K562 (cell line): ENCODE measurements at regions not wholly inside any gene's neighbourhood (a gene's known extent, or its start where the extent isn't known, plus 50 kb on each side); places are given as distances from the start of the nearest gene placed in this dataset.

ENCODE experiments used
- ATAC-seq: fragments of 200-7000 bp; cut with Tn5 transposase; 3 replicates; pipeline ENCODE4 v1.9.1; 2020; ENCODE audit warnings: moderate library complexity
- BruUV-seq: library from RNA; stranded (reverse); fragments of 400-500 nt; replicated peaks from 2 replicates; lab custom pipeline; 2021; lab: Mats Ljungman, UMichigan
- CTCF ChIA-PET: fragments of 300-600 bp; formaldehyde crosslinking; extraction: SDS; loops from one replicate; lab custom pipeline; 2021; ENCODE audit warnings: low intra/inter-chr PET ratio; lab: Yijun Ruan, JAX
- POLR2A ChIA-PET: fragments of 300-600, 350-650 bp; sonication (Branson Sonifier 250); formaldehyde crosslinking; extraction: SDS; loops from one replicate; lab custom pipeline; 2021; ENCODE audit warnings: antibody characterized with exemption, inconsistent platforms; lab: Yijun Ruan, JAX
- DNase-seq, 4 experiments: peaks; one replicate each; pipeline versions ENCODE4 v3.0.0 to v3.0.0-alpha.2; 2011 to 2018; ENCODE audit warnings: low spot score in 3 of 4, mixed read lengths in 3 of 4; ENCODE audit errors: extremely low read depth in 1 of 4
- FAIRE-seq: peaks from 2 replicates; lab custom pipeline; 2011; peaks lifted over from hg19 to GRCh38; lab: Jason Lieb, UNC
- H2AFZ ChIP-seq: 2 replicates; pipeline ENCODE4 v1.6.0; 2011; ENCODE audit warnings: low read depth, low read length, control low read depth, inconsistent platforms
- H3K27ac ChIP-seq: fragments of 200-600 bp; 3 replicates; pipeline ENCODE4 v1.8.0; 2011; ENCODE audit warnings: low read depth, mild to moderate bottlenecking, control low read depth, inconsistent platforms, low read length, moderate library complexity, mixed read lengths; ENCODE audit errors: extremely low read depth
- H3K27me3 ChIP-seq, 2 experiments: fragments of 300-600 bp in 1 of 2; 2 replicates in 1 of 2; 3 replicates in 1 of 2; pipeline versions ENCODE4 v1.6.0 to v1.8.0; 2011; ENCODE audit warnings: inconsistent platforms in 2 of 2, low read length in 2 of 2, mild to moderate bottlenecking in 1 of 2, mixed read lengths in 1 of 2, moderate library complexity in 1 of 2; ENCODE audit not compliant: control insufficient read depth in 2 of 2, insufficient read depth in 2 of 2
- H3K36me3 ChIP-seq: fragments of 300-600 bp; 3 replicates; pipeline ENCODE4 v1.8.0; 2011; ENCODE audit warnings: mild to moderate bottlenecking, low read length, inconsistent platforms; ENCODE audit not compliant: control insufficient read depth, insufficient read depth
- H3K4me1 ChIP-seq, 2 experiments: fragments of 200-600 bp in 1 of 2; replicated peaks in 1 of 2; 2 replicates in 1 of 2; 3 replicates in 1 of 2; pipeline versions ENCODE4 v1.5.1 to v1.8.0; 2011; ENCODE audit warnings: inconsistent platforms in 2 of 2, low read length in 2 of 2, mild to moderate bottlenecking in 1 of 2, mixed read lengths in 1 of 2, moderate library complexity in 1 of 2; ENCODE audit not compliant: control insufficient read depth in 2 of 2, insufficient read depth in 2 of 2
- H3K4me2 ChIP-seq: 2 replicates; pipeline ENCODE4 v1.6.1; 2011; ENCODE audit warnings: low read length, control low read depth, inconsistent platforms, mixed read lengths; ENCODE audit not compliant: insufficient read depth
- H3K4me3 ChIP-seq: fragments of 200-600 bp; sonication (generic), shearing (Covaris generic); 2 replicates; pipeline ENCODE4 v1.5.1; 2016; ENCODE audit warnings: control low read depth, inconsistent platforms
- H3K79me2 ChIP-seq: fragments of 200-600 bp; 3 replicates; pipeline ENCODE4 v1.8.0; 2011; ENCODE audit warnings: low read length, inconsistent platforms; ENCODE audit not compliant: control insufficient read depth, insufficient read depth
- H3K9ac ChIP-seq, 2 experiments: 2 replicates each; pipeline versions ENCODE4 v1.6.0 to v1.6.1; 2011; ENCODE audit warnings: low read depth in 2 of 2, low read length in 2 of 2, control low read depth in 1 of 2, inconsistent platforms in 1 of 2, mild to moderate bottlenecking in 1 of 2, mixed read lengths in 1 of 2; ENCODE audit not compliant: insufficient read depth in 1 of 2
- H3K9me1 ChIP-seq: one replicate; pipeline ENCODE4 v1.6.0; 2011; ENCODE audit warnings: inconsistent platforms, mild to moderate bottlenecking, low read length, moderate library complexity; ENCODE audit not compliant: control insufficient read depth, insufficient read depth
- H3K9me3 ChIP-seq: replicated peaks from 2 replicates; pipeline ENCODE4 v1.5.1; 2011; ENCODE audit warnings: low read depth, low read length, inconsistent platforms; ENCODE audit not compliant: control insufficient read depth, insufficient read depth
- H4K20me1 ChIP-seq: replicated peaks from 2 replicates; pipeline ENCODE4 v1.6.1; 2011; ENCODE audit warnings: low read length, inconsistent platforms, mixed read lengths; ENCODE audit not compliant: control insufficient read depth, insufficient read depth
- CEBPB ChIP-seq: fragments of 450-650 bp; IDR thresholded peaks from 2 replicates; pipeline ENCODE4 v1.6.1; 2016; ENCODE audit warnings: missing genetic modification characterization, missing compliant biosample characterization
- CREB3L1 ChIP-seq: fragments of 450-650 bp; IDR thresholded peaks from 2 replicates; pipeline ENCODE4 v1.6.1; 2014; ENCODE audit warnings: low read depth, mild to moderate bottlenecking, moderate library complexity, borderline replicate concordance
- CTCF ChIP-seq, 3 experiments: IDR thresholded peaks in 2 of 3; conservative IDR thresholded peaks in 1 of 3; 2 replicates each; pipeline ENCODE4 v1.5.1; 2011 to 2012; ENCODE audit warnings: low read length in 3 of 3, mild to moderate bottlenecking in 3 of 3, control low read depth in 2 of 3, improper control_type of control experiment in 1 of 3, inconsistent platforms in 1 of 3, low read depth in 1 of 3, mixed read lengths in 1 of 3, moderate library complexity in 1 of 3; ENCODE audit not compliant: insufficient read depth in 2 of 3
- EP400 ChIP-seq: fragments of 450-650 bp; IDR thresholded peaks from 2 replicates; pipeline ENCODE4 v1.6.1; 2017; ENCODE audit warnings: antibody characterized with exemption, mild to moderate bottlenecking, moderate library complexity
- EZH2 ChIP-seq: IDR thresholded peaks from 2 replicates; pipeline ENCODE4 v1.6.1; 2012; ENCODE audit warnings: low read depth, mild to moderate bottlenecking, inconsistent platforms, low read length, borderline replicate concordance
- HINFP ChIP-seq: fragments of 450-650 bp; conservative IDR thresholded peaks from 2 replicates; pipeline ENCODE4 v1.6.1; 2016; ENCODE audit warnings: missing genetic modification characterization, low read depth, mild to moderate bottlenecking, control low read depth, missing compliant biosample characterization
- HNRNPUL1 ChIP-seq: fragments of 200-400 bp; formaldehyde crosslinking; IDR thresholded peaks from 2 replicates; pipeline ENCODE4 v1.6.1; 2017; ENCODE audit warnings: low read length
- KAT2B ChIP-seq: IDR thresholded peaks from one replicate; pipeline ENCODE4 v1.6.1; 2012; ENCODE audit warnings: low read depth, mild to moderate bottlenecking, control low read depth, inconsistent platforms, low read length, moderate library complexity
- KAT8 ChIP-seq: fragments of 450-650 bp; IDR thresholded peaks from 2 replicates; pipeline ENCODE4 v1.6.1; 2016; ENCODE audit warnings: low read depth, mild to moderate bottlenecking
- KDM2B ChIP-seq: fragments of 250-450 bp; sonication (Bioruptor Pico); IDR thresholded peaks from 2 replicates; pipeline ENCODE4 v1.8.0; 2021; ENCODE audit warnings: mild to moderate bottlenecking, moderate library complexity
- MBD2 ChIP-seq: sonication (generic); IDR thresholded peaks from 2 replicates; pipeline ENCODE4 v1.6.1; 2016; ENCODE audit warnings: low read depth, borderline replicate concordance
- NFATC3 ChIP-seq: fragments of 450-650 bp; IDR thresholded peaks from 2 replicates; pipeline ENCODE4 v1.6.1; 2017; ENCODE audit warnings: mild to moderate bottlenecking
- RBM22 ChIP-seq: fragments of 200-400 bp; formaldehyde crosslinking; IDR thresholded peaks from 2 replicates; pipeline ENCODE4 v1.6.1; 2018; ENCODE audit warnings: low read length, low read depth; ENCODE audit not compliant: poor library complexity, severe bottlenecking
- SREBF1 ChIP-seq: fragments of 150-350 bp; IDR thresholded peaks from 2 replicates; pipeline ENCODE4 v1.6.1; 2014; ENCODE audit warnings: antibody characterized with exemption, low read depth, low read length, borderline replicate concordance
- SRSF3 ChIP-seq: fragments of 200-400 bp; formaldehyde crosslinking; IDR thresholded peaks from 2 replicates; pipeline ENCODE4 v1.6.1; 2016; ENCODE audit warnings: mild to moderate bottlenecking, low read length, moderate library complexity; ENCODE audit not compliant: insufficient read depth
- U2AF1 ChIP-seq: fragments of 200-400 bp; formaldehyde crosslinking; optimal IDR thresholded peaks from 2 replicates; pipeline ENCODE3; 2017; ENCODE audit warnings: mild to moderate bottlenecking, low read depth, low read length, moderate library complexity
- YBX1 ChIP-seq: fragments of 450-650 bp; IDR thresholded peaks from 2 replicates; pipeline ENCODE4 v1.7.1; 2016; ENCODE audit warnings: mild to moderate bottlenecking
- ZNF444 ChIP-seq: fragments of 250-450 bp; sonication (Bioruptor Pico); IDR thresholded peaks from 2 replicates; pipeline ENCODE4 v1.4.0; 2020; ENCODE audit warnings: mild to moderate bottlenecking, moderate library complexity
- ZNF76 ChIP-seq: fragments of 250-450 bp; sonication (Bioruptor Pico); IDR thresholded peaks from 2 replicates; pipeline ENCODE4 v1.4.0; 2020; ENCODE audit warnings: mild to moderate bottlenecking, moderate library complexity, borderline replicate concordance
- WGBS: fragments of 100-300 bp; shearing (Covaris generic); methylation state at CpG from one replicate; pipeline ENCODE4 v1.1.6; 2016; ENCODE audit warnings: low coverage, mixed read lengths; ENCODE audit not compliant: insufficient coverage; ENCODE audit errors: missing lambda C conversion rate; 5-methylcytosine and 5-hydroxymethylcytosine counted together
- in situ Hi-C: fragments of 300-500 bp; cut with MboI; formaldehyde crosslinking; loops from 4 replicates; pipeline ENCODE4 v1.15.0; 2018; ENCODE audit warnings: inconsistent platforms, mixed read lengths
- intact Hi-C: fragments of 100-400 bp; cut with micrococcal nuclease; formaldehyde crosslinking; loops from 2 replicates; pipeline ENCODE4 v1.14.2; 2022
- TF ChIP-seq, protein P1 (sequence below): fragments of 450-650 bp; IDR thresholded peaks from 2 replicates; pipeline ENCODE4 v1.6.1; 2016; ENCODE audit warnings: low read depth, mild to moderate bottlenecking, moderate library complexity

DNA sequence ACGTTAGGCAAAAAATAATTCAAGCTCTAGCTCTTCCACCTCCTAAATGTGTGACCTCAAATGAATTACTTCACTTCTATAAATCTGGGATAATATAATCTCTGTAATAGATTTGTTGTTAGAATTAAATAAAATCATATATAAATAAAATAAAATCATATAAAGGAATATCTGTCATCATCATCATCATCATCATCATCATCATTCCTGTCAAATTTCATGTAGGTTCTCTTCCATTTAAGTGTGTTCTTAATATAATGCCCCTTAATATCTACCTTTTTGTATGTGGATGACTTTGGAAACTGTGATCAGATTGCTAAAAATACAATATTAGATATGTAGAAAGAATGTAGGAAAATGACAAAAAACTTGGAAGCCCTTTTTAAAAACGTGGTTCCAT is 621.0 kb downstream of the ADGRL2 start:
- ATAC-seq (no peak), DNase-seq (no peak), FAIRE-seq (no peak)
- intact Hi-C loops, result no loop called here
- Histone ChIP-seq H3K4me2 (no peak overlapping the region), H3K4me1 (no peaks in the 10 kb centered on the region), H3K4me3 (no peak overlapping the region), H3K9me1 (no peaks in the 10 kb centered on the region), H4K20me1 (no peaks in the 10 kb centered on the region), H3K27me3 (no peaks in the 10 kb centered on the region), H3K36me3 (no peaks in the 10 kb centered on the region), H3K9me3 (no peaks in the 10 kb centered on the region), H3K27ac (no peak overlapping the region), H3K9ac (no peak overlapping the region), H2AFZ (no peak overlapping the region), H3K79me2 (no peaks in the 10 kb centered on the region)
- ChIA-PET POLR2A (no interaction called here), CTCF (no interaction called here)
- 0% methylated on average over 2 of the region's 2 CpGs for WGBS
- in situ Hi-C loops, result no loop called here
- no peak for TF ChIP-seq ZNF76 (CRISPR knock-in tag)
- no peak for TF ChIP-seq RBM22
- no peak for TF ChIP-seq MBD2
- TF ChIP-seq HNRNPUL1, result no peak
- TF ChIP-seq KAT2B, result no peak
- TF ChIP-seq CREB3L1, result no peak
- no peak for TF ChIP-seq SRSF3
- TF ChIP-seq CTCF (IDR thresholded peaks at IDR 0.05 in 2 of 3, conservative IDR thresholded peaks at IDR 0.05 in 1 of 3; ENCODE audit: insufficient read depth in 2 of 3, low read depth in 1 of 3, low read length in 3 of 3), result no peak
- TF ChIP-seq NFATC3, result no peak
- no peak for TF ChIP-seq YBX1
- TF ChIP-seq SREBF1, result no peak
- no peak for TF ChIP-seq KDM2B (CRISPR knock-in tag)
- no peak for TF ChIP-seq CEBPB
- TF ChIP-seq HINFP (tag), result no peak
- no peak for TF ChIP-seq ZNF444 (CRISPR knock-in tag)
- TF ChIP-seq EZH2, result no peak
- TF ChIP-seq U2AF1, result no peak
- no peak for TF ChIP-seq EP400
- TF ChIP-seq KAT8, result no peak
- TF ChIP-seq, protein P1, sequence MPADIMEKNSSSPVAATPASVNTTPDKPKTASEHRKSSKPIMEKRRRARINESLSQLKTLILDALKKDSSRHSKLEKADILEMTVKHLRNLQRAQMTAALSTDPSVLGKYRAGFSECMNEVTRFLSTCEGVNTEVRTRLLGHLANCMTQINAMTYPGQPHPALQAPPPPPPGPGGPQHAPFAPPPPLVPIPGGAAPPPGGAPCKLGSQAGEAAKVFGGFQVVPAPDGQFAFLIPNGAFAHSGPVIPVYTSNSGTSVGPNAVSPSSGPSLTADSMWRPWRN, result no peak
- no TSS peak for BruUV-seq
